HuH-7 (cell line): ENCODE measurements at regions not wholly inside any gene's neighbourhood (a gene's known extent, or its start where the extent isn't known, plus 50 kb on each side); places are given as distances from the start of the nearest gene placed in this dataset.

ENCODE experiments used
- DNase-seq: peaks from one replicate; pipeline ENCODE4 v3.0.0; 2011; ENCODE audit warnings: low spot score

- DNase-seq: no peak
Observed at GRCh38 chr13:30359991-30360390, 52.6 kb upstream of the KATNAL1 start.

- no peak for DNase-seq
Observed at GRCh38 chr13:30360586-30360985, 53.2 kb upstream of the KATNAL1 start.

GRCh38 chr13:30362005-30362788 is 54.8 kb upstream of the KATNAL1 start:
- no peak for DNase-seq

GRCh38 chr13:30362869-30363268 is 55.5 kb upstream of the KATNAL1 start:
- DNase-seq: no peak

GRCh38 chr13:30363725-30364124 is 56.4 kb upstream of the KATNAL1 start:
- no peak for DNase-seq

- DNase-seq: no peak
Observed at GRCh38 chr13:30364133-30364532, 56.8 kb upstream of the KATNAL1 start.

GRCh38 chr13:30364876-30365275 is 57.4 kb upstream of the UBE2L5 start:
- DNase-seq: no peak

GRCh38 chr13:30366088-30366487 is 56.2 kb upstream of the UBE2L5 start:
- no peak for DNase-seq

GRCh38 chr13:30367296-30367695 is 55.0 kb upstream of the UBE2L5 start:
- DNase-seq: no peak

GRCh38 chr13:30370146-30370545 is 52.1 kb upstream of the UBE2L5 start:
- no peak for DNase-seq

- DNase-seq: no peak
Observed at GRCh38 chr13:30370916-30371521, 51.3 kb upstream of the UBE2L5 start.

GRCh38 chr13:30371649-30372265 is 50.5 kb upstream of the UBE2L5 start:
- peak; percentile 20 for DNase-seq
